GM12865 (cell line): ENCODE measurements at regions not wholly inside any gene's neighbourhood (a gene's known extent, or its start where the extent isn't known, plus 50 kb on each side); places are given as distances from the start of the nearest gene placed in this dataset.
"Not testable (repeated sequence)": the region's sequence is repeated elsewhere in the genome, so short reads cannot be mapped to it uniquely, and the experiment has no call there.

ENCODE experiments used
- DNase-seq: peaks from one replicate; pipeline ENCODE4 v3.0.0; 2010; ENCODE audit warnings: low read depth
- H3K4me3 ChIP-seq: 2 replicates; pipeline ENCODE4 v1.5.1; 2011; ENCODE audit warnings: mild to moderate bottlenecking, low read depth, low read length, control low read depth
- TF ChIP-seq, protein P1 (sequence below): IDR thresholded peaks from 2 replicates; pipeline ENCODE4 v1.5.1; 2011; ENCODE audit warnings: low read length, control low read depth, low read depth, inconsistent platforms; ENCODE audit not compliant: insufficient read depth; ENCODE audit errors: missing control alignments

DNA sequence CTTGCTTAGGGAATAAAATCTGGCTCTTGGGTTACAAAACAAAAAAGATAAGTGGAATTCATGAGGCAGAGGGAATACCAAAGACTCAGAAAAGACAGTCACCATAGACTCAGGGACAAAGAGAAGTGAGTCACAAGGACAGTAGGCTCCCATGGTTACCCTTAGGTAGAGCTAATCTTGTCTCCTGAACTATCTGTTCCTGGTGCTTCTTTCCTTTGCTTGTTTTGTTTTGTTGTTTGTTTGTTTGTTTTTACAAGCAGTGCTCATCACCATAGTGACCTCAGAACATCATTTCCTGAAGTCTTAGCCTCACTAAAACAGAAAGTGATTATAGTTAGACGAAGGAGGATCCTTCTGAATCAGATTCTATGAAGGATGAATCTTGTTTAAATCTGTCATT lies 142.3 kb upstream of the SOX21 start:
- DNase-seq, result no peak
- H3K4me3 ChIP-seq, result no peak overlapping the region
- TF ChIP-seq, protein P1, sequence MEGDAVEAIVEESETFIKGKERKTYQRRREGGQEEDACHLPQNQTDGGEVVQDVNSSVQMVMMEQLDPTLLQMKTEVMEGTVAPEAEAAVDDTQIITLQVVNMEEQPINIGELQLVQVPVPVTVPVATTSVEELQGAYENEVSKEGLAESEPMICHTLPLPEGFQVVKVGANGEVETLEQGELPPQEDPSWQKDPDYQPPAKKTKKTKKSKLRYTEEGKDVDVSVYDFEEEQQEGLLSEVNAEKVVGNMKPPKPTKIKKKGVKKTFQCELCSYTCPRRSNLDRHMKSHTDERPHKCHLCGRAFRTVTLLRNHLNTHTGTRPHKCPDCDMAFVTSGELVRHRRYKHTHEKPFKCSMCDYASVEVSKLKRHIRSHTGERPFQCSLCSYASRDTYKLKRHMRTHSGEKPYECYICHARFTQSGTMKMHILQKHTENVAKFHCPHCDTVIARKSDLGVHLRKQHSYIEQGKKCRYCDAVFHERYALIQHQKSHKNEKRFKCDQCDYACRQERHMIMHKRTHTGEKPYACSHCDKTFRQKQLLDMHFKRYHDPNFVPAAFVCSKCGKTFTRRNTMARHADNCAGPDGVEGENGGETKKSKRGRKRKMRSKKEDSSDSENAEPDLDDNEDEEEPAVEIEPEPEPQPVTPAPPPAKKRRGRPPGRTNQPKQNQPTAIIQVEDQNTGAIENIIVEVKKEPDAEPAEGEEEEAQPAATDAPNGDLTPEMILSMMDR, result no peak

DNA sequence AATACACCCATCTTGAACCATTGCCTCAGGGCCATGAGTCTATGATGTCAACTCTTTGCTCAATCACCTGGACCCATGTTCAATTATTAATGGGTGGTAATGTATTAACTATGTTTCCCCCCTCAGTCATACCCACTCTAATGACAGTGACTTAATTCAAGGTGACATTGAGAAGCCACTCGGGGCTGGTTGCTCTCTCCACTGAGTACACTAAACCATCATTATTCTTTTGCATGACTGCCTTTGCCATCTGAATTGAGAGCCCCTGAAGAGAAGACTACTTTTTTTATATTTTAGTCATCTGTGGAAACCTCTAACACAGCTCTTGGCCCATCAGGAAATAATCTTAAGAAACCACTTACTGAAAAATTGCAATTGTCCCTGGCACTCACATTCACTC lies 139.2 kb upstream of the SOX21 start:
- no peak for DNase-seq
- TF ChIP-seq, protein P1, result no peak
- no peak overlapping the region for H3K4me3 ChIP-seq

DNA sequence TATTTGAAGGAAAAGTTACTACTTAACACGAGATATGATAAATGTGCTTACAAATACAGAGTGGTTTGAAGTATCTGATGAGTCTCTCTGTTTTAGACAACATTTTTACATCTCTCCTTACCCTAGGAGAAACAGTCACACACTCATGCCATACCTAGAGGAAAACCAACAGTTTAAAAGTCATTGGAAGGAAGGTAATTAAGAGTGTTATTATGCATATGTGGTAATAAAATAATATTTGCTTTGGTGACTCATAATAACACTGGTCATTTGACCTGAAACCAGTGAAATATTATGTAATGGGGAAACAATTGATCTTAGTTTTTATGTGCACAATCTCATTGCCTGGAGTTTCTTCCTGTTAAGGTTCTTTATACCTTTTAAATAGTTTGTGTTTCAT lies 136.9 kb upstream of the SOX21 start:
- DNase-seq, result no peak
- TF ChIP-seq, protein P1, result no peak
- H3K4me3 ChIP-seq, result no peak overlapping the region

DNA sequence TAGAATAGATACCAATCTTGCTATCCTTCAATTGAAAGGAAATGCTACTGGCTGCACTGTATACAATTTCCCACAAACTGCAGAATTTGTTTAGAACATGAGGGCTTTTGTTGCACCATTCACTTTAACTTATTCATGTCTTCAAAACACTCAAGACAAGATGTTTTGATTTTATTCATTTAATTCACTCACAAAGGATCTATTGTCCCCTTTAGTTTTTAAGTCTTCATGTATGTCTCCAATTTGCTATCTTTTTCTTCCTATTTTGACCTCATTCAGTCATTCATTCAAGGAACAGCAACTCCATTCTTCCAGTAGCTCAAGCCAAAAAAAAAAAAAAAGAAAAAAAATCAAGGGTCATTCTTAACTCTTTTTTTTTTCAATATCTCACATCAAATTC lies 130.6 kb upstream of the SOX21 start:
- TF ChIP-seq, protein P1, result no peak

DNA sequence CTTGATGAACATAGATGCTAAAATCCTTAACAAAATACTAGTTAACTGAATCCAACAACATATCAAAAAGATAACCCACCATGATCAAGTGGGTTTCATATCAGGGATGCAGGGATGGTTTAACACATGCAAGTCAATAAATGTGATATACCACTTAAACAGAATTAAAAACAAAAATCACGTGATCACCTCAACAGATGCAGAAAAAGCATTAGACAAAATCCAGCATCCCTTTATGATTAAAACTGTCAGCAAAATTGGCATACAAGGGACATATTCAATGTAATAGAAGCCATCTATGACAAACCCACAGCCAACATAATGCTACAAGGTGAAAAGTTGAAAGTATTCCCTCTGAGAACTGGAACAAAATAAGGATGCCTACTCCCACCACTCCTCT lies 124.7 kb upstream of the SOX21 start:
- H3K4me3 ChIP-seq, DNase-seq: not testable (repeated sequence)

More for the DNA sequence above, 130.6 kb upstream of the SOX21 start:
- no peak overlapping the region for H3K4me3 ChIP-seq
- no peak for DNase-seq

DNA sequence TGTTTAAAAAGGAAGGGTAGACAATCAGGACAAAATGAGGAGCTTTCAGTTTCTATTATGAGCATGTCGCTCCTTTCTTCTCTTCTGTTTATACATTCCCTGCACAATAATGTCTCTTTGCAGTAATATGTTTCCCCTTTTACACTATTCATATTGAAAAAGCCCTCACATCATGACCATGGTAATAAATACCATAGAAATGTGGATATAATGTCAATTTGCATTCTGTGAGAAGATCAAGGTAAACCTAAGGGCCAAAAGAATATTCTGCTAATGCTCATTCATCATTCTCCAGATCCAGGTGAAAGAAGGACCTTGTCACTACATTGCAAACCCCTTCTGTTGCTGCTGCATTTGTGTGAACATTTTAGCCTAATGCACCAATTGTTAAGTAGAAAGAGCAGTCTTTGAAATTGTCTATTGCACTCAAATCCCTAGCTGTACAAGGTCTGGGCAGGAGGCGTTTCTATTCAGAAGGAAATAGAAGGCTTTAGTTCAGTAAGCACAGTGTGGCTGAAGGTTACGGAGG lies 117.6 kb upstream of the SOX21 start:
- no peak for DNase-seq
- H3K4me3 ChIP-seq, result no peak overlapping the region
- TF ChIP-seq, protein P1, result no peak

DNA sequence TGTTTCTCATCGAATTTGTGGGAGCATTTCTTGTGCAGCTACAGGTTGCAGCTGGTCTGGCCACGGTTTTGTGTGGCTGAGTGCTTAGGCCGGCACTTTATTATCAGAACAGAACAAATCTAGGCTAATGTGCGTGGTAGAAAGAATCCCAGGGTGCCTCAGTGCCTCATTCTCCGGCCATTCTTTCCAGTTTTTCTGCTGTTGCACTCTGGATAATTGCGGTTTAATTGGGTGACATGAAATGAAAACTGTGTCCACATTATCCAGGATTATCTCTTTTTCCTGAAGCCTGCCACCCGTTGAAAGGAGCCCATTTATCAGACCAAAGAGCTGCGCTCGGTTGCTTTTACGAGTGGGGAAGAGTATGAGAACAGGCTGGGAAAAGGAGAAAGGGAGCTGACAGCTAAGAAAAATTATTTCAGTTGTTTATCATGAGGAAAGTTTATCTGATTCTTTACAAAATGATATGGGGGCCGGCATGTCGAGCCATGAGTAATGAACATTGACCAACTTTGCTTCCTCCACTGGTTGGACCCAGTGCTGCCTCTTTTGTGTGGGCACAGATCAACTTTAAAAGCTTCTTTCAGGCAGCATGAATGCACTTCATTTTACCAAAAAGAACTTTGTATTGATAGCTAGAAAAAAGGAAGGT lies 117.0 kb upstream of the SOX21 start:
- no peak overlapping the region for H3K4me3 ChIP-seq
- no peak for DNase-seq
- TF ChIP-seq, protein P1, result no peak
